Glomerular visceral epithelial cell (primary cell): ENCODE measurements at regions not wholly inside any gene's neighbourhood (a gene's known extent, or its start where the extent isn't known, plus 50 kb on each side); places are given as distances from the start of the nearest gene placed in this dataset.
A peak's percentile ranks its signal among the peaks of the same experiment; 100 is the strongest.

Experiments
- DNase-seq: peaks from one replicate; pipeline ENCODE4 v3.0.0-alpha.2; 2016; ENCODE audit errors: extremely low spot score

GRCh38 chr11:93248602-93249001 is 50.8 kb upstream of the SLC36A4 start:
- DNase-seq, result no peak

GRCh38 chr11:93249459-93250220 is 51.8 kb upstream of the SLC36A4 start:
- no peak for DNase-seq

GRCh38 chr11:93250326-93250725 is 52.5 kb upstream of the SLC36A4 start:
- DNase-seq, result no peak

GRCh38 chr11:93251922-93252321 is 54.1 kb upstream of the SLC36A4 start:
- no peak for DNase-seq

GRCh38 chr11:93253111-93253510 is 55.3 kb upstream of the SLC36A4 start:
- no peak for DNase-seq

GRCh38 chr11:93256623-93257022 is 58.8 kb upstream of the SLC36A4 start:
- no peak for DNase-seq

GRCh38 chr11:93267383-93267782 is 63.2 kb upstream of the DEUP1 start:
- no peak for DNase-seq

GRCh38 chr11:93268287-93269040 is 62.1 kb upstream of the DEUP1 start:
- no peak for DNase-seq

GRCh38 chr11:93271596-93271995 is 58.9 kb upstream of the DEUP1 start:
- no peak for DNase-seq

- DNase-seq, result no peak
Measured at GRCh38 chr11:93274851-93275250, 55.7 kb upstream of the DEUP1 start.

GRCh38 chr11:93278976-93279375 is 51.6 kb upstream of the DEUP1 start:
- DNase-seq, result no peak

- peak; percentile 37 for DNase-seq
Measured at GRCh38 chr11:93279851-93280347, 50.6 kb upstream of the DEUP1 start.
